ENCODE measurements at regions not wholly inside any gene's neighbourhood (a gene's known extent, or its start where the extent isn't known, plus 50 kb on each side); places are given as distances from the start of the nearest gene placed in this dataset.

- peaks cover 0 to 17% (median 6%) of the 10 kb centered on the region in 5 donors for H3K4me1 ChIP-seq (ENCODE audit: control insufficient read depth in 5 of 5, insufficient read depth in 5 of 5, low read length in 5 of 5)
- no peaks in the 10 kb centered on the region for H3K36me3 ChIP-seq (ENCODE audit: control insufficient read depth in 4 of 4, insufficient read depth in 4 of 4, low read length in 4 of 4)
- no peaks in the 10 kb centered on the region for H3K27me3 ChIP-seq (ENCODE audit: control insufficient read depth in 3 of 3, insufficient read depth in 3 of 3, low read length in 2 of 3)
- no peak overlapping the region for H3K4me3 ChIP-seq
- H3K27ac ChIP-seq (ENCODE audit: low read depth in 1 of 2, low read length in 1 of 2) = no peak overlapping the region
- no peak overlapping the region for H3K9ac ChIP-seq (ENCODE audit: insufficient read depth in 1 of 2, low read length in 2 of 2)
- TF ChIP-seq CTCF (IDR thresholded peaks at IDR 0.05; ENCODE audit: control extremely low read depth, extremely low read depth) = no peak
- no peaks in the 10 kb centered on the region for H3K9me3 ChIP-seq (ENCODE audit: control insufficient read depth in 4 of 4, insufficient read depth in 3 of 4, low read length in 3 of 4)
- WGBS, 2 donors = 69 to 70% methylated on average over 2 of the region's 2 CpGs
- DNase-seq (no peak), ATAC-seq (ENCODE audit: insufficient read depth, low FRiP score) (no peak)
These were observed 171.1 kb downstream of the GASK1B start for GRCh38 chr4:158001756-158002155.

GRCh38 chr4:157999723-158000122, 173.1 kb downstream of the GASK1B start:
- Histone ChIP-seq H3K36me3 (ENCODE audit: control insufficient read depth in 4 of 4, insufficient read depth in 4 of 4, low read length in 4 of 4) (no peaks in the 10 kb centered on the region), H3K9ac (ENCODE audit: insufficient read depth in 1 of 2, low read length in 2 of 2) (no peak overlapping the region), H3K4me3 (no peak overlapping the region), H3K9me3 (ENCODE audit: control insufficient read depth in 4 of 4, insufficient read depth in 3 of 4, low read length in 3 of 4) (no peaks in the 10 kb centered on the region), H3K27ac (ENCODE audit: low read depth in 1 of 2, low read length in 1 of 2) (no peak overlapping the region), H3K4me1 (ENCODE audit: control insufficient read depth in 5 of 5, insufficient read depth in 5 of 5, low read length in 5 of 5) (peaks cover 2 to 14% (median 6%) of the 10 kb centered on the region in 5 donors), H3K27me3 (ENCODE audit: control insufficient read depth in 3 of 3, insufficient read depth in 3 of 3, low read length in 2 of 3) (no peaks in the 10 kb centered on the region)
- no peak for ATAC-seq (ENCODE audit: insufficient read depth, low FRiP score)
- DNase-seq = no peak
- 81 to 84% methylated on average over 1 of the region's 1 CpG for WGBS, 2 donors
- no peak for TF ChIP-seq CTCF (IDR thresholded peaks at IDR 0.05; ENCODE audit: control extremely low read depth, extremely low read depth)

GRCh38 chr4:157997296-157997695, 175.5 kb downstream of the GASK1B start:
- DNase-seq (no peak), ATAC-seq (ENCODE audit: insufficient read depth, low FRiP score) (no peak)
- H3K4me1 ChIP-seq (ENCODE audit: control insufficient read depth in 5 of 5, insufficient read depth in 5 of 5, low read length in 5 of 5) = peaks cover 0 to 14% (median 9%) of the 10 kb centered on the region in 5 donors
- TF ChIP-seq CTCF (IDR thresholded peaks at IDR 0.05; ENCODE audit: control extremely low read depth, extremely low read depth) = no peak
- H3K36me3 ChIP-seq (ENCODE audit: control insufficient read depth in 4 of 4, insufficient read depth in 4 of 4, low read length in 4 of 4) = no peaks in the 10 kb centered on the region
- no peak overlapping the region for H3K4me3 ChIP-seq
- H3K9me3 ChIP-seq (ENCODE audit: control insufficient read depth in 4 of 4, insufficient read depth in 3 of 4, low read length in 3 of 4) = no peaks in the 10 kb centered on the region
- 94 to 95% methylated on average over 1 of the region's 1 CpG for WGBS, 2 donors
- H3K27ac ChIP-seq (ENCODE audit: low read depth in 1 of 2, low read length in 1 of 2) = no peak overlapping the region
- H3K27me3 ChIP-seq (ENCODE audit: control insufficient read depth in 3 of 3, insufficient read depth in 3 of 3, low read length in 2 of 3) = no peaks in the 10 kb centered on the region
- H3K9ac ChIP-seq (ENCODE audit: insufficient read depth in 1 of 2, low read length in 2 of 2) = no peak overlapping the region

Data from lung (tissue), 11 donors.